ENCODE measurements at regions not wholly inside any gene's neighbourhood (a gene's known extent, or its start where the extent isn't known, plus 50 kb on each side); places are given as distances from the start of the nearest gene placed in this dataset.

- intact Hi-C loops (cut with micrococcal nuclease): no loop called here
- Histone ChIP-seq H3K9ac (ENCODE audit: low read length) (no peak overlapping the region), H3K27ac (ENCODE audit: low read length) (no peak overlapping the region), H4K20me1 (ENCODE audit: low read length) (no peaks in the 10 kb centered on the region), H3K79me2 (ENCODE audit: low read length) (no peaks in the 10 kb centered on the region), H3F3A (ENCODE audit: low read length, unreplicated experiment) (no peaks in the 10 kb centered on the region), H3K4me1 (ENCODE audit: insufficient read depth, low read length) (peaks cover 9% of the 10 kb centered on the region), H3K36me3 (ENCODE audit: low read depth, low read length) (no peaks in the 10 kb centered on the region), H3K9me3 (ENCODE audit: low read length) (no peaks in the 10 kb centered on the region), H3K4me2 (ENCODE audit: low read length) (peak overlapping the region; percentile 16; the same call in 1 of the 2 replicates), H3K4me3 (ENCODE audit: low read length) (no peak overlapping the region), H2AFZ (ENCODE audit: low read length) (no peak overlapping the region), H3K9me2 (replicated peaks; ENCODE audit: low read length) (no peaks in the 10 kb centered on the region), H3K27me3 (ENCODE audit: low read length) (no peaks in the 10 kb centered on the region)
- no TSS peak for BruUV-seq (replicated peaks)
- CTCF ChIA-PET: no interaction called here
- POLR2A ChIA-PET (ENCODE audit: unreplicated experiment): no interaction called here
- DNase-seq (no peak), ATAC-seq (no peak)
- TF ChIP-seq EZH2phosphoT487 (IDR thresholded peaks at IDR 0.05; ENCODE audit: borderline replicate concordance, low read length) (no peak), EZH2 (IDR thresholded peaks at IDR 0.05; ENCODE audit: low read length, unreplicated experiment) (no peak), CTCF (conservative IDR thresholded peaks at IDR 0.05; ENCODE audit: low read depth, low read length) (no peak)
Measured at GRCh38 chr16:73166947-73167550, 119.1 kb upstream of the ZFHX3 start.

GRCh38 chr16:73166441-73166851, 118.5 kb upstream of the ZFHX3 start:
- no TSS peak for BruUV-seq (replicated peaks)
- ChIA-PET POLR2A (ENCODE audit: unreplicated experiment) (no interaction called here), CTCF (no interaction called here)
- Histone ChIP-seq H3K9me2 (replicated peaks; ENCODE audit: low read length) (no peaks in the 10 kb centered on the region), H3K4me1 (ENCODE audit: insufficient read depth, low read length) (peaks cover 9% of the 10 kb centered on the region), H3K27ac (ENCODE audit: low read length) (no peak overlapping the region), H3K4me3 (ENCODE audit: low read length) (no peak overlapping the region), H2AFZ (ENCODE audit: low read length) (no peak overlapping the region), H3K36me3 (ENCODE audit: low read depth, low read length) (no peaks in the 10 kb centered on the region), H3K9me3 (ENCODE audit: low read length) (no peaks in the 10 kb centered on the region), H4K20me1 (ENCODE audit: low read length) (no peaks in the 10 kb centered on the region), H3K79me2 (ENCODE audit: low read length) (no peaks in the 10 kb centered on the region), H3F3A (ENCODE audit: low read length, unreplicated experiment) (no peaks in the 10 kb centered on the region), H3K9ac (ENCODE audit: low read length) (no peak overlapping the region), H3K4me2 (ENCODE audit: low read length) (peak overlapping the region; percentile 16; the same call in 1 of the 2 replicates), H3K27me3 (ENCODE audit: low read length) (no peaks in the 10 kb centered on the region)
- TF ChIP-seq EZH2phosphoT487 (IDR thresholded peaks at IDR 0.05; ENCODE audit: borderline replicate concordance, low read length) (no peak), EZH2 (IDR thresholded peaks at IDR 0.05; ENCODE audit: low read length, unreplicated experiment) (no peak), CTCF (conservative IDR thresholded peaks at IDR 0.05; ENCODE audit: low read depth, low read length) (no peak)
- ATAC-seq (no peak), DNase-seq (no peak)
- intact Hi-C loops (cut with micrococcal nuclease): no loop called here

- Histone ChIP-seq H3K36me3 (ENCODE audit: low read depth, low read length) (no peaks in the 10 kb centered on the region), H3F3A (ENCODE audit: low read length, unreplicated experiment) (no peaks in the 10 kb centered on the region), H4K20me1 (ENCODE audit: low read length) (no peaks in the 10 kb centered on the region), H3K9ac (ENCODE audit: low read length) (no peak overlapping the region), H3K4me1 (ENCODE audit: insufficient read depth, low read length) (no peaks in the 10 kb centered on the region), H3K9me2 (replicated peaks; ENCODE audit: low read length) (no peaks in the 10 kb centered on the region), H3K9me3 (ENCODE audit: low read length) (no peaks in the 10 kb centered on the region), H3K27me3 (ENCODE audit: low read length) (no peaks in the 10 kb centered on the region), H3K4me2 (ENCODE audit: low read length) (no peak overlapping the region), H3K4me3 (ENCODE audit: low read length) (no peak overlapping the region), H3K27ac (ENCODE audit: low read length) (no peak overlapping the region), H3K79me2 (ENCODE audit: low read length) (no peaks in the 10 kb centered on the region), H2AFZ (ENCODE audit: low read length) (no peak overlapping the region)
- CTCF ChIA-PET: no interaction called here
- TF ChIP-seq CTCF (conservative IDR thresholded peaks at IDR 0.05; ENCODE audit: low read depth, low read length): no peak
- TF ChIP-seq EZH2 (IDR thresholded peaks at IDR 0.05; ENCODE audit: low read length, unreplicated experiment): no peak
- no peak for TF ChIP-seq EZH2phosphoT487 (IDR thresholded peaks at IDR 0.05; ENCODE audit: borderline replicate concordance, low read length)
- DNase-seq: no peak
- no TSS peak for BruUV-seq (replicated peaks)
- intact Hi-C loops (cut with micrococcal nuclease): no loop called here
- POLR2A ChIA-PET (ENCODE audit: unreplicated experiment): no interaction called here
- ATAC-seq: no peak
Measured at GRCh38 chr16:73163238-73163815, 115.4 kb upstream of the ZFHX3 start.

Measured in PC-3 (cell line).